ENCODE measurements at regions not wholly inside any gene's neighbourhood (a gene's known extent, or its start where the extent isn't known, plus 50 kb on each side); places are given as distances from the start of the nearest gene placed in this dataset.

DNA sequence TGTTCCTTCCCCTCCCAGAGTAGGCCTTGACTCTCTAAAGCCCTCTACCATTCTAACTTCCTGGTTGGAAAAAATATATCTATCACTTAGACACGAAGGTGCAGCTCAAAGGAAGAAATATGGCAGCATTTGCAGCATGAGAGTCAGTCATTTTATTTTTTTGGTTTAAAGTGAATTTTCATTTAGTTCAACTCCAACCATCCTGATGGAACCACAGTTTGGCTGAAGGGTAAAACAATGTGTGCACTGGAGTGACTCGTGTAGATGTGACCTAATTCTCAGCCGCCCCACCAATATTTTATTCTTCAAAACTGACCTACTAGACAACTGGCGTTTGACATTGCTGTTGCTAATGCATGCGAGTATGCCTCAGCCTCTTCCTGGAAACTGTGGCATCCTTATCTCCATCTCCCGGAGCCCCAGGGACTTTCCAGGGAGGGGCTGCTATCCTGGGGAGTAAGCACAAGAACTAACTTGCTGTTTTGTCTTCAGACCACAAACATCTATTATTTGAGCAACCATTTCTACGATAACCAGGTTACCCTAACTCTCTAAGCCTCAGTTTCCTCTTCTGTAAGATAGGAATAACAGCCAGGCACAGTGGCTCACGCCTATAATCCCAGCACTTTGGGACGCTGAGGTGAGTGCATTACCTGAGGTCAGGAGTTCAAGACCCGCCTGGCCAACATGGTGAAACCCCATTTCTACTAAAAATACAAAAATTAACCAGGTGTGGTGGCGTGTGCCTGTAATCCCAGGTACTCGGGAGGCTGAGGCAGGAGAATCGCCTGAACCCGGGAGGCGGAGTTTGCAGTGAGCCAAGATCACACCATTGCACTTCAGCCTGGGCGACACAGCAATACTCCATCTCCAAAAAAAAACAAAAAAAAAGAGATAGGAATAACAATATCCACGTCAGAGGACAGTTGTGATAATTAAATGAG is 148.7 kb upstream of the JARID2 start:
- TF ChIP-seq GATA2 (IDR thresholded peaks at IDR 0.05; ENCODE audit: low read depth, low read length) (no peak), GATA3 (IDR thresholded peaks at IDR 0.05; ENCODE audit: low read depth, low read length) (no peak)
